PC-3 (cell line): ENCODE measurements at regions not wholly inside any gene's neighbourhood (a gene's known extent, or its start where the extent isn't known, plus 50 kb on each side); places are given as distances from the start of the nearest gene placed in this dataset.

Experiments
- ATAC-seq: fragments of 200-7000 bp; cut with Tn5 transposase; 2 replicates; pipeline ENCODE4 v1.9.1; 2020; ENCODE audit warnings: mild to moderate bottlenecking, moderate library complexity
- BruUV-seq: library from RNA; stranded (reverse); fragments of 400-500 nt; replicated peaks from 2 replicates; lab custom pipeline; 2021; lab: Mats Ljungman, UMichigan
- CTCF ChIA-PET: fragments of 300-600 bp; sonication (Branson Sonifier 250); formaldehyde crosslinking; loops from one replicate; lab custom pipeline; 2022; ENCODE audit warnings: antibody characterized with exemption; lab: Charles Lee
- POLR2A ChIA-PET: fragments of 300-600 bp; sonication (Branson Sonifier 250); formaldehyde crosslinking; loops from one replicate; lab custom pipeline; 2022; ENCODE audit warnings: antibody characterized with exemption; ENCODE audit not compliant: unreplicated experiment; lab: Charles Lee
- DNase-seq: peaks from one replicate; pipeline ENCODE4 v3.0.0-alpha.2; 2015
- H2AFZ ChIP-seq: fragments of 300-600 bp; sonication (generic); 2 replicates; pipeline ENCODE4 v1.6.0; 2016; ENCODE audit warnings: antibody characterized with exemption, low read length
- H3F3A ChIP-seq: fragments of 300-600 bp; sonication (generic); one replicate; pipeline ENCODE4 v1.6.0; 2017; ENCODE audit warnings: antibody characterized with exemption, low read length, control low read depth, mild to moderate bottlenecking; ENCODE audit not compliant: unreplicated experiment
- H3K27ac ChIP-seq: fragments of 300-600 bp; sonication (generic); 2 replicates; pipeline ENCODE4 v1.5.1; 2016; ENCODE audit warnings: mild to moderate bottlenecking, low read length
- H3K27me3 ChIP-seq: fragments of 300-600 bp; sonication (generic); 2 replicates; pipeline ENCODE4 v1.6.1; 2016; ENCODE audit warnings: low read length, mixed read lengths
- H3K36me3 ChIP-seq: fragments of 300-600 bp; sonication (generic); 2 replicates; pipeline ENCODE4 v1.6.1; 2016; ENCODE audit warnings: low read depth, mixed run types, low read length, mixed read lengths
- H3K4me1 ChIP-seq: fragments of 300-600 bp; sonication (generic); 2 replicates; pipeline ENCODE4 v1.5.1; 2016; ENCODE audit warnings: low read length; ENCODE audit not compliant: insufficient read depth
- H3K4me2 ChIP-seq: fragments of 300-600 bp; sonication (generic); 2 replicates; pipeline ENCODE4 v1.6.0; 2016; ENCODE audit warnings: low read length
- H3K4me3 ChIP-seq: fragments of 300-600 bp; sonication (generic); 2 replicates; pipeline ENCODE4 v1.5.1; 2016; ENCODE audit warnings: mild to moderate bottlenecking, low read length, mixed read lengths
- H3K79me2 ChIP-seq: fragments of 300-600 bp; sonication (generic); 2 replicates; pipeline ENCODE4 v1.6.1; 2017; ENCODE audit warnings: low read length, mixed read lengths
- H3K9ac ChIP-seq: fragments of 300-600 bp; sonication (generic); 2 replicates; pipeline ENCODE4 v1.6.0; 2016; ENCODE audit warnings: mild to moderate bottlenecking, low read length
- H3K9me2 ChIP-seq: fragments of 300-600 bp; sonication (generic); replicated peaks from 2 replicates; pipeline ENCODE4 v1.6.1; 2016; ENCODE audit warnings: mixed run types, low read length, mixed read lengths
- H3K9me3 ChIP-seq: fragments of 300-600 bp; sonication (generic); 2 replicates; pipeline ENCODE4 v1.6.1; 2016; ENCODE audit warnings: low read length, mixed read lengths
- H4K20me1 ChIP-seq: fragments of 300-600 bp; sonication (generic); 2 replicates; pipeline ENCODE4 v1.6.1; 2016; ENCODE audit warnings: low read length, mixed read lengths
- EZH2 ChIP-seq: fragments of 300-600 bp; sonication (generic); IDR thresholded peaks from one replicate; pipeline ENCODE4 v1.6.1; 2017; ENCODE audit warnings: antibody characterized with exemption, mild to moderate bottlenecking, low read length; ENCODE audit not compliant: unreplicated experiment
- EZH2phosphoT487 ChIP-seq: fragments of 300-600 bp; sonication (generic); IDR thresholded peaks from 2 replicates; pipeline ENCODE4 v1.6.1; 2018; ENCODE audit warnings: mild to moderate bottlenecking, antibody characterized with exemption, low read length, borderline replicate concordance
- intact Hi-C: fragments of 100-400 bp; cut with micrococcal nuclease; formaldehyde crosslinking; loops from 2 replicates; pipeline ENCODE4 v1.9.0; 2023
- TF ChIP-seq, protein P1 (sequence below): fragments of 300-600 bp; sonication (generic); conservative IDR thresholded peaks from 2 replicates; pipeline ENCODE4 v1.5.1; 2017; ENCODE audit warnings: antibody characterized with exemption, low read depth, mild to moderate bottlenecking, low read length

- no peaks in the 10 kb centered on the region for H3F3A ChIP-seq
- intact Hi-C loops = no loop called here
- H3K9me2 ChIP-seq = no peaks in the 10 kb centered on the region
- ChIA-PET POLR2A (no interaction called here), CTCF (no interaction called here)
- H3K4me1 ChIP-seq = no peaks in the 10 kb centered on the region
- no TSS peak for BruUV-seq
- DNase-seq = no peak
- H3K27ac ChIP-seq = no peak overlapping the region
- H3K9ac ChIP-seq = no peak overlapping the region
- no peak overlapping the region for H3K4me3 ChIP-seq
- no peak overlapping the region for H2AFZ ChIP-seq
- no peak for TF ChIP-seq EZH2phosphoT487
- TF ChIP-seq, protein P1, sequence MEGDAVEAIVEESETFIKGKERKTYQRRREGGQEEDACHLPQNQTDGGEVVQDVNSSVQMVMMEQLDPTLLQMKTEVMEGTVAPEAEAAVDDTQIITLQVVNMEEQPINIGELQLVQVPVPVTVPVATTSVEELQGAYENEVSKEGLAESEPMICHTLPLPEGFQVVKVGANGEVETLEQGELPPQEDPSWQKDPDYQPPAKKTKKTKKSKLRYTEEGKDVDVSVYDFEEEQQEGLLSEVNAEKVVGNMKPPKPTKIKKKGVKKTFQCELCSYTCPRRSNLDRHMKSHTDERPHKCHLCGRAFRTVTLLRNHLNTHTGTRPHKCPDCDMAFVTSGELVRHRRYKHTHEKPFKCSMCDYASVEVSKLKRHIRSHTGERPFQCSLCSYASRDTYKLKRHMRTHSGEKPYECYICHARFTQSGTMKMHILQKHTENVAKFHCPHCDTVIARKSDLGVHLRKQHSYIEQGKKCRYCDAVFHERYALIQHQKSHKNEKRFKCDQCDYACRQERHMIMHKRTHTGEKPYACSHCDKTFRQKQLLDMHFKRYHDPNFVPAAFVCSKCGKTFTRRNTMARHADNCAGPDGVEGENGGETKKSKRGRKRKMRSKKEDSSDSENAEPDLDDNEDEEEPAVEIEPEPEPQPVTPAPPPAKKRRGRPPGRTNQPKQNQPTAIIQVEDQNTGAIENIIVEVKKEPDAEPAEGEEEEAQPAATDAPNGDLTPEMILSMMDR = no peak
- no peak for TF ChIP-seq EZH2
- H3K4me2 ChIP-seq = no peak overlapping the region
- ATAC-seq = no peak
- H3K9me3 ChIP-seq = 0 out of 2 replicates have a peak, but pooled peaks cover 6% of the 10 kb centered on the region
- no peaks in the 10 kb centered on the region for H3K36me3 ChIP-seq
- no peaks in the 10 kb centered on the region for H4K20me1 ChIP-seq
- no peaks in the 10 kb centered on the region for H3K27me3 ChIP-seq
- no peaks in the 10 kb centered on the region for H3K79me2 ChIP-seq
Measured at GRCh38 chr3:4006288-4006687, 207.1 kb downstream of the LRRN1 start.

DNA sequence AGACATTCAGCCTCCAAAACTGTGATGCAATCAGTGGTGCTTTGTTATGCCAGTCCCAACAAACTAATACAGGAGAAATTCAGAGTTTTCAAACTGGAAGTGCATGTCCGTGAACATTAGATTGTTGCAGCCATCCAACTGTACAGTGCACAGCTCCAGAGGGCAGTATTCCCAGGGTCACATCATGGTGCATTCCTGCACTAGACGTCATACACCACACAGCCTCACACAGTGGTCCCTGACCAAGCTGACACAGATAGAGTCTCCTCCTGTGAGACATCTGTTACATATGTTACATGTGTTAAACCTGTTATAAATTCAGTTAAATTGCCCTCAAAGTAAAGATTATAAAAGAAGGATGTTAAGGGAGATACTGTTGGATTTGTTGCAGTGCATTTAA, 209.0 kb downstream of the LRRN1 start:
- no peaks in the 10 kb centered on the region for H3K9me2 ChIP-seq
- no peak for ATAC-seq
- 0 out of 2 replicates have a peak, but pooled peaks cover 6% of the 10 kb centered on the region for H3K9me3 ChIP-seq
- intact Hi-C loops = no loop called here
- H2AFZ ChIP-seq = no peak overlapping the region
- H3K4me3 ChIP-seq = no peak overlapping the region
- H3K9ac ChIP-seq = no peak overlapping the region
- no peaks in the 10 kb centered on the region for H3K4me1 ChIP-seq
- ChIA-PET CTCF (no interaction called here), POLR2A (no interaction called here)
- H4K20me1 ChIP-seq = no peaks in the 10 kb centered on the region
- TF ChIP-seq EZH2 (no peak), EZH2phosphoT487 (no peak)
- TF ChIP-seq, protein P1 = no peak
- no peaks in the 10 kb centered on the region for H3K36me3 ChIP-seq
- no peak overlapping the region for H3K4me2 ChIP-seq
- H3F3A ChIP-seq = no peaks in the 10 kb centered on the region
- no peak overlapping the region for H3K27ac ChIP-seq
- BruUV-seq = no TSS peak
- H3K79me2 ChIP-seq = no peaks in the 10 kb centered on the region
- no peak for DNase-seq
- no peaks in the 10 kb centered on the region for H3K27me3 ChIP-seq

- Histone ChIP-seq H3F3A (no peaks in the 10 kb centered on the region), H2AFZ (no peak overlapping the region), H3K36me3 (no peaks in the 10 kb centered on the region), H3K79me2 (no peaks in the 10 kb centered on the region), H4K20me1 (no peaks in the 10 kb centered on the region), H3K4me3 (no peak overlapping the region), H3K9me3 (0 out of 2 replicates have a peak, but pooled peaks cover 8% of the 10 kb centered on the region), H3K4me2 (no peak overlapping the region), H3K27ac (no peak overlapping the region), H3K9me2 (no peaks in the 10 kb centered on the region), H3K9ac (no peak overlapping the region), H3K4me1 (no peaks in the 10 kb centered on the region), H3K27me3 (no peaks in the 10 kb centered on the region)
- DNase-seq (no peak), ATAC-seq (no peak)
- BruUV-seq = no TSS peak
- ChIA-PET POLR2A (no interaction called here), CTCF (no interaction called here)
- intact Hi-C loops = no loop called here
- no peak for TF ChIP-seq EZH2phosphoT487
- TF ChIP-seq, protein P1 = no peak
- no peak for TF ChIP-seq EZH2
Measured at GRCh38 chr3:4011166-4011565, 211.9 kb downstream of the LRRN1 start.
